H1 (cell line): ENCODE measurements at regions not wholly inside any gene's neighbourhood (a gene's known extent, or its start where the extent isn't known, plus 50 kb on each side); places are given as distances from the start of the nearest gene placed in this dataset.

Source experiments
- ATF2 ChIP-seq: IDR thresholded peaks from 2 replicates; pipeline ENCODE4 v1.6.1; 2012; ENCODE audit warnings: low read length, inconsistent platforms
- GTF2F1 ChIP-seq: IDR thresholded peaks from 2 replicates; pipeline ENCODE4 v1.6.1; 2012; ENCODE audit warnings: low read depth, low read length, improper control_type of control experiment, borderline replicate concordance

DNA sequence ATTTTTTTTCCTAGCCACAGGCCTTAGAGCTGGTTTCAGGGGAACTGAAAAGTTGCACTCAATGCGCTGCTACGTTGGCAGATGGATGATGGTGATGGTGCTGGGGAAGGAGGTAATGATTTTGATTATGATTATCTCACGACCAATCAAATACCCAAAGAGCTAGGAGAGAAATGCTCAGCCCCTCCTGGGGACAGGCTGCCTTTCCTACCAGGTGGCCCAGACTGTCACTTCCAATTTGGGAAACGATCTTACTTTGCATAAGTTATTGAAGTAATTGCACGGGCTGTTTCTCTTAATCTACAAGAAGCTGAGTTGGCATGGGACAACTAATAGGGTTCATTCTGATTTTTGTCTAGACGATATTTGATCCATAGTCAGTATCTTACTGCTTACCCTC is 379.7 kb upstream of the EEF2KMT start (continued):
- TF ChIP-seq ATF2 (no peak), GTF2F1 (no peak)
